ENCODE measurements at regions not wholly inside any gene's neighbourhood (a gene's known extent, or its start where the extent isn't known, plus 50 kb on each side); places are given as distances from the start of the nearest gene placed in this dataset.

DNA sequence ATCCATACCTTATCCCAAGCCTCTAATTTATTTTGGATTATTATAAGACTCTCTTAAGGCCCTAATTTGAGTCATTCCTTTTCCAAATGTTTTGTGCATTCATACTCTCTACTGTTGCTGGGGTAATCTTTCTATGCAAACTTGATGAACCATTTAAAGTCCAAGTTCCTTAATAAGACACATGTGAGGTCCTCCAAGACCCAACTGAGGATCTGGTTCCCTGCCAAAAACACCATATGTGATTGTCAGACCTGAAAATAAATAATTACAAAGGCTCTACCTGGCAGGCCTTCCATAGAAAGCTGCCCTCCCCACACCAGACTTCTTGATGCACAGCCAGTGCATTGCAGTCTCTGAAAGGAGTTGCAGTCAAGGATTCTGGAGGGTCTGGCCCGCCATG, 257.9 kb upstream of the AKR1E2 start:
- no peak for DNase-seq

GRCh38 chr10:4567637-4568036, 258.4 kb upstream of the AKR1E2 start:
- DNase-seq, result no peak

DNA sequence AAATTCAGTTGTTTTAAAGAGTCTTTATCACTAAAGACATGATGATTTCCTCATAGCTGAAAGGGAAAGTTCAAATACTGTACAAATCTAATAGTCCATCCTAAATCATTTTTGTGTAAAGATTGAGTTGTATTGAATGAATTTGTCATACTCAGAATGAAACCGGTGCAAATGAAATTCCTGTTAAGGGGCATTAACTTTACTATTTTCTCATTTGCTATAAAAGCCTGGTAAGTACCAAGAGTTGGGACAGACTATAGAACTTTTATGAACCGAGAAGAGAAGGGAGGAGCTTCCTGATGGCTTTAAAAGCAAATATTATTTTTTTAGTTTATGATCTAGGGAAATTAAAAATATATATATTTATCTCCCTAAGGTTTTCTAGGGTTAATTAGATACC, 260.0 kb upstream of the AKR1E2 start:
- DNase-seq, result no peak

- DNase-seq, result no peak
Observed at GRCh38 chr10:4561296-4561695, 264.7 kb upstream of the AKR1E2 start.

- DNase-seq, result no peak
Observed at GRCh38 chr10:4557469-4557868, 268.5 kb upstream of the AKR1E2 start.

- no peak for DNase-seq
Observed at GRCh38 chr10:4556527-4556926, 269.5 kb upstream of the AKR1E2 start.

GRCh38 chr10:4555920-4556319, 270.1 kb upstream of the AKR1E2 start:
- DNase-seq, result no peak

DNA sequence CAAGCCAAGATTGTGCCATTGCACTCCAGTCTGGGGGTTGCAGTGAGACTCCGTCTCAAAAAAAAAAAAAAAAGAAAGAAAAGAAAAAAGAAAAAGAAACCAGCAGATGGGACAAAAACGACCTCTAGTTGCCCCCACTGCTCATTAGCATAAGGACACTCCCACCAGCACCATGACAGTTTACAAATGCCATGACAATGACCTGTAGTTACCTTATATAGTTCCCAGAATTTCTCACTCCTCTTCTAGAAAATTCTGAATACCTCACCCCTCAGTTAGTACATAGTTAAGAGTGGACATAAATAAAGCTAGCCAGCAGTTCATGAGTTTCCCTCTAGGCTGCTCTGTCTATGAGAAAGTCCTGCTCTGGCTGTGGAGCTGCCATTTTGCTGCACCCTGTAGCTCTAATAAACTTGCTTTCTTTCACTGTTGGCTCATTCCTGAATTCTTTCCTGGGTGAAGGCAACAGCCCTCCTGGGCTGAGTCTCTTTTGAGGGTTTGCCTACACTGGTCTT, 276.8 kb upstream of the AKR1E2 start:
- DNase-seq, result no peak

DNA sequence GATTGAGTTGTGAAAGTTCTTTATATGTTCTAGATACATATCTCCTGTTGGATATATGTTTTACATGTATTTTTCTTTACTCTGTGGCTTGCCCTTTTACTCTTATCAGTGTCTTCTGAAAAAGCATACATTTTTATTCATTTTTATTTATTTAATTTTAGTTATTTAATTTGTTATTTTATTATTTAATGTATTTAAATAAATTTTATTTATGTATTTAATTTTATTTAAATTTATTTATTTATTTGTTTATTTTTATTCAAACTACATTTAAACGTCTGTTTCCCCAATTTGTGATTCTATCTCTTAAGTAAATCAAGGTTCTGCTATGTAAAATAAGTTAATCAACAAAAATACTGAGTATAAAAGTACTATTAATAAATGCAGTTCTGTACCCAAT, 279.1 kb upstream of the AKR1E2 start:
- DNase-seq, result no peak

GRCh38 chr10:4546500-4546899, 279.5 kb upstream of the AKR1E2 start:
- peak; percentile 50 for DNase-seq

GRCh38 chr10:4545062-4545461, 280.9 kb upstream of the AKR1E2 start:
- no peak for DNase-seq

DNA sequence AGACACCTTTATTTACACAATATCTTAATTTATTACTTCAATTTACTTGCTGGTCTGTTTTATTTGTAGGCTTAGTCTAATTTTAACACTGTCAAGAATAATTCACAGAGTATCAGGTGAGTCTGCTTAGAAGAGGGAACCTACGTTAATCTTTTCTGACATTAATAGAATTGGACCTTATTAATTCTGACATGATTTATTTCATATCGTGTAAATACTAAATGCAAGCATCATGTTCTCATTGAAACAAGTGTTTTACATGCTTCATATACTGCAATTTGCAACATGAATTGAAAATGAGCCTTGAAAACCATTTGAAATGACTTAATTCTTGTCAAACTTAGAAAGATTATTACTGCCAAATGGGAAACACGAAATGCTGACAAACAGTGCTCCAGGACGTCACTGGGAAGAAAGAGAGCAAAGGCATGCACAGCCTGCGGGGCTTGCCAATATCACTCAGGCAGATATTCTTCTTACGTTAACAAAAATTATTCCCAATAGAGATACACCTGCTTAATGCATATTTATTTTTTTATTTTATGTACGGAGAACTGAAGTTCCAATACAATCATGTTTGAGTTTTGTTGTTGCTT, 282.0 kb upstream of the AKR1E2 start:
- DNase-seq, result no peak

GRCh38 chr10:4541292-4541691, 284.7 kb upstream of the AKR1E2 start:
- DNase-seq, result no peak

DNA sequence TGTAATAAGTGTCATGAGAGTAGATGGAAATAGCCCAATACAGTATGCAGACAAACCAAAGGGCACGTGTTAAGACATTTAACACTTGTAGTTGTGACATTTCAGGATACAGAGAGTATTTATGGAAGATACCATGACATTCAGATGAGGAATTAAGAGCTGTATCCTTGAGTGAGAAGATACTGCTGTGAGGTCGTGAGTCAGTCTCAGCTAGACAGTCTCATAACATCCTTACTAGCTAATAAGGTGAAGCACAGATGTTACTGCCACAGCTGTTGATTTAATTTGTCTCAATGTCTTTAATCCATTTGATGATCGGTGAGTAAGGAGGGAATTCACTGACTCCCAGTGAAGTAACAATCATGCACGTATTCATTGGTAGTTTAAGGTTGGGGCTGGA, 288.0 kb upstream of the AKR1E2 start:
- DNase-seq, result no peak

GRCh38 chr10:4535521-4535920, 290.5 kb upstream of the AKR1E2 start:
- DNase-seq, result no peak

- no peak for DNase-seq
Observed at GRCh38 chr10:4533621-4534020, 292.4 kb upstream of the AKR1E2 start.

DNA sequence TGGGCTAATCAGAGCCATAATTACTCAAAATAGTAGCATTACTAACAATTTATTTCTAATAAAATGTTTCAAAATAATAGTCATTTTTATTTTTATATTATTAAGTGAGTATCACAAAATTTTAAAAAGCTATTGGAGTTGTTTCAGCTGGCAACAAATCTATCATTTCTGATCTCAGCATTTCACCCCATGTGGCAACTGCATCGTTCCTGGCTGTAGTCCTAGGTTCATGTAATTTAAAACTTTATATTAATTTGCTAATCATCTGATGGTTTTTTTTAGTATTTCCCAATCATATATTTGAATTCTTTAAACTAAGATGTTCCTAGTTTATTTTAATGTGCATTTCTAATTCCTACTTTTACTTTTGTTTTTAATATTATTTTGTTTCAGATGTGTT, 293.0 kb upstream of the AKR1E2 start:
- DNase-seq, result no peak

DNA sequence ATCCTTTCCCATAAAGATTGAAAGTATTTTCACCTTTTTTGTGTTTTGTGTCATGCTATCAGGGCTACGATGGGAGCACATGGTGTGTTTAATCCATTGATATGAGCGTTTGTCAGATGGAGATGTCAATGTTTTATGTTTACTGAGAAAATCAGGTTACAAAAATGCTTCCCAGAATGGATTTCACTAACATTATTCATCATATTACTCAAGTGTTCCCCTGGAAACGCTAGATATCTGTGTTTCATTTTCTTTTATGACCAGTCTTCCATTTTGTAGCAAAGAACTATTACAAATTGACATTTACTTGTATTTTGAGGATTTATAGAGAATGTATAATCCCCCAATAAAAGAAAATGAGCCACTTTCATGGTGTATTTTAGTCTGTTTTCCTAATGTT, 293.5 kb upstream of the AKR1E2 start:
- no peak for DNase-seq

- no peak for DNase-seq
Observed at GRCh38 chr10:4532011-4532410, 294.0 kb upstream of the AKR1E2 start.

GRCh38 chr10:4529266-4529665, 296.7 kb upstream of the AKR1E2 start:
- DNase-seq, result no peak

DNA sequence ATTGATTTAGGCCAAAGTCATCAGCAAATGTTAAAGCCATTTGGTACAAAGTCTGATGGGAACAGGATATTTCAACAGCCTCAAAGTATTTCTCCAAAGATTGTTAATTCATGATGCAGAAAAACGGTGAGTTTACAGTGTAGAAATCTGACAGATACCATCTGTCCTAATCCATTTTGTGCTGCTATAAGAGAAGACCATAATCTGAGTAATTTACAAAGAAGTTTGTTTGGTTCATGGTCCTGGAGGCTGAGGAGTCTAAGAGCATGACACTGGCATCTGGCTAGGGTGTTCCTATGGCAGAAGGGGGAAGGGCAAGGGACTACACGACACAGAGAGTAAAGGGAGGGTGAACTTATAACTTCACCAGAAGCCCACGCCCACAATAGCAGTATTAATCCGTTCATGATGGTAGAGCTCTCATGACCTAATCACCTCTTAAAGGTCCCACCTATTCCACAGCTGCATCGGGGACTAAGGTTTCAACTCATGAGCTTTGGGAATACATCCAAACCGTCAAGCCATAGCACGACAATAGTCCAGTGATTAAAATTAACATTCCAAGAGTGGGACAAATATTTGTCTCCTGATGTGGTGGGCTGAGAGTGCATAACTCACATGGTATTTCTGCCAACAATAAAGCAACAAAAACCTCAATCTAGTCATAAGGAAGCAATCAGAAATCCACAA, 298.6 kb upstream of the AKR1E2 start:
- no peak for DNase-seq

GRCh38 chr10:4526311-4526731, 299.7 kb upstream of the AKR1E2 start:
- DNase-seq, result no peak

GRCh38 chr10:4525103-4525502, 300.9 kb upstream of the AKR1E2 start:
- DNase-seq, result no peak

DNA sequence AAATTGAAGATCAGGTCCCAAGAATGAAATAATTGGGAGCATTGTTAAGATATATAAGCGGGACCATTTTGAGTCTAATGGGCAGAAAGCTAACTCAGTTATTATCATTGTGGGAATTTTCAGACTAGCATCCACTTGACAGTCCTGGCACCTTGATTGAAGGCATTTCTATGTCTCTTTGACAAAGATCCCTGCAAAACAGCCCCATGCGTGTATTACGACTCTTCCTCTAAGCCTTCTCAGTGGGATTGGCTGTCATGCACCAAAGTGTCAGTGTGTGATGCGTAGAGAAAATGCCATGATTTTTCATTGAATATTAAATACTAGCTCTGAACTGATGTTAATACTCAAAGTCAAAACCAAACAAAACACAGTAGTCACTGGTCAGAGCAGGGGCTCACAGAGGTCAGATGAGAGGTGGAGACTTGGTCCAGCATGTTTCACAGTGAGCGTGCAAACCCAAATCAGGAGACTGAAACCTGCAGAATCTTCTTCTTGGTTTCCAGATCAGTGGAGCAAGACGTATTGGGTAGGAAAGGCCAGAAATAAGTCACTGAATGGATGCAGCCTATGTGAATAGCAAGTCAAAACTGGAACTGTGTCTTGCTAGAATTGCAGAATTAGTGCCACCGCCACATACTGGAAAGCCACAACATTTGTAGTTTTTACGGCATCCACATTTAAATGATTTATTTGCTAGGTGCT, 303.6 kb upstream of the AKR1E2 start:
- no peak for DNase-seq
